Lower leg skin (tissue), 3 donors: ENCODE measurements at regions not wholly inside any gene's neighbourhood (a gene's known extent, or its start where the extent isn't known, plus 50 kb on each side); places are given as distances from the start of the nearest gene placed in this dataset.

Experiments
- CTCF ChIP-seq, 3 donors: fragments of 450-650 bp; IDR thresholded peaks; one replicate each; pipeline ENCODE4 v1.5.1; 2016; ENCODE audit warnings: antibody characterized with exemption in 3 of 3, mild to moderate bottlenecking in 3 of 3, moderate library complexity in 2 of 3
- POLR2A ChIP-seq, 2 donors: fragments of 450-650 bp; IDR thresholded peaks; one replicate each; pipeline ENCODE4 v1.6.1; 2016 to 2017; ENCODE audit warnings: antibody characterized with exemption in 2 of 2, mild to moderate bottlenecking in 1 of 2, moderate library complexity in 1 of 2

GRCh38 chr6:112760831-112761230 lies 413.7 kb downstream of the RFPL4B start:
- TF ChIP-seq POLR2A (IDR thresholded peaks at IDR 0.05), result no peak
- TF ChIP-seq CTCF (IDR thresholded peaks at IDR 0.05), result no peak
